HG03025 (cell line): ENCODE measurements at regions not wholly inside any gene's neighbourhood (a gene's known extent, or its start where the extent isn't known, plus 50 kb on each side); places are given as distances from the start of the nearest gene placed in this dataset.

Experiments used
- ATAC-seq: cut with Tn5 transposase; IDR thresholded peaks from one replicate; pipeline ENCODE4 v1.9.1; 2021; ENCODE audit warnings: mild to moderate bottlenecking, moderate library complexity; ENCODE audit not compliant: unreplicated experiment, low FRiP score

- ATAC-seq, result no peak
Measured at GRCh38 chr16:65634291-65634690, 512.4 kb upstream of the CDH11 start.

GRCh38 chr16:65624666-65625065 is 502.8 kb upstream of the CDH11 start:
- no peak for ATAC-seq

GRCh38 chr16:65624229-65624628 is 502.4 kb upstream of the CDH11 start:
- ATAC-seq, result no peak

- ATAC-seq, result no peak
Measured at GRCh38 chr16:65622871-65623270, 501.0 kb upstream of the CDH11 start.

- no peak for ATAC-seq
Measured at GRCh38 chr16:65622151-65622550, 500.3 kb upstream of the CDH11 start.

- no peak for ATAC-seq
Measured at GRCh38 chr16:65621640-65622039, 499.8 kb upstream of the CDH11 start.

GRCh38 chr16:65619606-65620005 is 497.7 kb upstream of the CDH11 start:
- no peak for ATAC-seq

GRCh38 chr16:65618931-65619330 is 497.1 kb upstream of the CDH11 start:
- no peak for ATAC-seq

GRCh38 chr16:65618333-65618732 is 496.5 kb upstream of the CDH11 start:
- ATAC-seq, result no peak

- ATAC-seq, result no peak
Measured at GRCh38 chr16:65617421-65617820, 495.6 kb upstream of the CDH11 start.

- no peak for ATAC-seq
Measured at GRCh38 chr16:65608455-65608854, 486.6 kb upstream of the CDH11 start.

GRCh38 chr16:65604771-65605170 is 482.9 kb upstream of the CDH11 start:
- ATAC-seq, result no peak

- ATAC-seq, result no peak
Measured at GRCh38 chr16:65601781-65602180, 479.9 kb upstream of the CDH11 start.

GRCh38 chr16:65600629-65601028 is 478.8 kb upstream of the CDH11 start:
- ATAC-seq, result no peak

GRCh38 chr16:65600046-65600445 is 478.2 kb upstream of the CDH11 start:
- no peak for ATAC-seq

- ATAC-seq, result no peak
Measured at GRCh38 chr16:65598621-65599020, 476.8 kb upstream of the CDH11 start.

- ATAC-seq, result no peak
Measured at GRCh38 chr16:65583498-65583897, 461.6 kb upstream of the CDH11 start.

- ATAC-seq, result no peak
Measured at GRCh38 chr16:65579050-65579449, 457.2 kb upstream of the CDH11 start.

GRCh38 chr16:65576631-65577030 is 454.8 kb upstream of the CDH11 start:
- no peak for ATAC-seq

GRCh38 chr16:65576139-65576538 is 454.3 kb upstream of the CDH11 start:
- no peak for ATAC-seq

GRCh38 chr16:65574326-65574966 is 452.6 kb upstream of the CDH11 start:
- ATAC-seq, result no peak

GRCh38 chr16:65572156-65572555 is 450.3 kb upstream of the CDH11 start:
- ATAC-seq, result no peak

GRCh38 chr16:65570261-65570660 is 448.4 kb upstream of the CDH11 start:
- ATAC-seq, result no peak
